A673 (cell line): ENCODE measurements at regions not wholly inside any gene's neighbourhood (a gene's known extent, or its start where the extent isn't known, plus 50 kb on each side); places are given as distances from the start of the nearest gene placed in this dataset.

Experiments used
- EZH2 ChIP-seq: fragments of 200-600 bp; sonication (generic); IDR thresholded peaks from 2 replicates; pipeline ENCODE4 v1.6.1; 2017; ENCODE audit warnings: borderline replicate concordance, low read depth, mild to moderate bottlenecking, mixed read lengths, antibody characterized with exemption, low read length; ENCODE audit not compliant: poor library complexity, severe bottlenecking
- TF ChIP-seq, protein P1 (sequence below): fragments of 300-800, 200-600 bp; sonication (generic); conservative IDR thresholded peaks from 2 replicates; pipeline ENCODE4 v1.5.1; 2017; ENCODE audit warnings: low read depth, mild to moderate bottlenecking, antibody characterized with exemption, low read length, moderate library complexity, mixed read lengths

DNA sequence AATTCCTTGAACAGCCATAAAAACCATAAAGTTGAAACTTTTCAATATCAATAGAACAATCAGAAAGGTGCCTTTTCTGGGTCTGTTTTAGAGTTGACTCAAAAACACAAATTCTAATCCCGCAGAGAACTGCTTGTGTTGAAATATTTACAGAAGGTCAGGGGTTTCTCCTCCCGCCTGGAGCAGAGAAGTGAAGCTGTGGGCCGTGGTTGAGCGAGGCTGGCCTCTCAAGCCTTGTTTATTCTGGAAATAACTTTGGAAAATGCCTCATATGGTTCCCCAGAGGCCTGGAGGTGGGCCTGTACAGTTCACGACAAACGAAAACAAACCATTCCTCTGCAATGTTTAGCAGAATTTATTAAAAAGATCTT is 90.8 kb upstream of the ERRFI1 start:
- TF ChIP-seq, protein P1, sequence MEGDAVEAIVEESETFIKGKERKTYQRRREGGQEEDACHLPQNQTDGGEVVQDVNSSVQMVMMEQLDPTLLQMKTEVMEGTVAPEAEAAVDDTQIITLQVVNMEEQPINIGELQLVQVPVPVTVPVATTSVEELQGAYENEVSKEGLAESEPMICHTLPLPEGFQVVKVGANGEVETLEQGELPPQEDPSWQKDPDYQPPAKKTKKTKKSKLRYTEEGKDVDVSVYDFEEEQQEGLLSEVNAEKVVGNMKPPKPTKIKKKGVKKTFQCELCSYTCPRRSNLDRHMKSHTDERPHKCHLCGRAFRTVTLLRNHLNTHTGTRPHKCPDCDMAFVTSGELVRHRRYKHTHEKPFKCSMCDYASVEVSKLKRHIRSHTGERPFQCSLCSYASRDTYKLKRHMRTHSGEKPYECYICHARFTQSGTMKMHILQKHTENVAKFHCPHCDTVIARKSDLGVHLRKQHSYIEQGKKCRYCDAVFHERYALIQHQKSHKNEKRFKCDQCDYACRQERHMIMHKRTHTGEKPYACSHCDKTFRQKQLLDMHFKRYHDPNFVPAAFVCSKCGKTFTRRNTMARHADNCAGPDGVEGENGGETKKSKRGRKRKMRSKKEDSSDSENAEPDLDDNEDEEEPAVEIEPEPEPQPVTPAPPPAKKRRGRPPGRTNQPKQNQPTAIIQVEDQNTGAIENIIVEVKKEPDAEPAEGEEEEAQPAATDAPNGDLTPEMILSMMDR: no peak
- TF ChIP-seq EZH2: no peak
